ENCODE measurements at regions not wholly inside any gene's neighbourhood (a gene's known extent, or its start where the extent isn't known, plus 50 kb on each side); places are given as distances from the start of the nearest gene placed in this dataset.
"Not testable (repeated sequence)": the region's sequence is repeated elsewhere in the genome, so short reads cannot be mapped to it uniquely, and the experiment has no call there.

DNA sequence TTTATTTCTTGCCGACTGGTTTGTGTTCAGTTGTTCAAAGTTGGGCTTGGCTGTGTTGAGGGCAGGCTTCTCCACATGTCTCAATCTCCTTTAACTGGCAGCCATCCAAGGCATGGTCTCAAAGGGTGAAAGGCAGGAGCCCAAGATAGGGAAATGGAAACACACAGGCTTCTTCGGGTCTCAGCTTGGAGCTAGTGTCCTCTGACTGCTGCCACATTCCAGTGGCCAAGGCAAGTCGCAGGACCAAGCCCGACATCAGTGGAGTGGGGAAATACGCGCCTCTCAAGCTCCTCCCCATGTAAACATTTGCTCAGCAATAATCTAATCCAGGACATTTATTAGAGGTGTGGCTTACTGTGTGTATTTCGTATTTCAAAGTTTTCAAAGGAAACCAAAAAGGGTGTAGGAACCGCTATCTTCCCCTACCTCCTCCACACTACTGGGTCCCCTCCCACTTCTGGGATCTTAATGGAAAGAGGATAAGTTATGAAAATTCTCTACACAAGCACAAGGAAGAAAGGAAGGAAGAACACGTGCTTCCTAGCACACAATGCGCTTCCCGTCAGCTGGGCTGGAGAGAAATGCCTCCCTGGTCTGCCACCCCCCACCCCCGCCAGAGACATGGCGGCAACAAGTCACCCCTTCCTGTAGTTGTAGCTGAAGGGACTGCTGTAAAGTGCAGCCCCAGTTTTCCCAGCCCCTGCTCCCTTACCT is 181.7 kb downstream of the FAM43A start:
- no peak for DNase-seq

DNA sequence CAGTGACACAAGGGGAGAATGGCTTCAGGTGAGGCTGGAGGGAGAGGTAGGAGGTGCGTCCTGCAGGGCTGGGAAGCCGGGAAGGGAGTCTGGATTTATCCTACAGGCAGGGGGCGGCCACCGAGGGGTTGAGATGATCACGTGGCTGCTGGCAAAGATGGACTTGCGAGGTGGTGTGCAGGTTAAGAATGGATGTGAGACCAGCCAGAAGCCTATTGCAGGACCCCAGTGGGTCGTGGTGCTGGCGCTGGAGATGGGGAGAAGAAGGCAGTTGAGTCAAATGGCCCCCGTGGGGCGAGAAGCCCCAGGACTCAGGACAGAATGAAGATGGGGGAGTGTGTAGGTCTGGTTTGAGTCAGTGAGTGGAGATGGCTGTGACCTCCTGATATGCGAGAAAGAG is 183.1 kb downstream of the FAM43A start:
- no peak for DNase-seq

- peak; percentile 70 for DNase-seq
Measured at GRCh38 chr3:194869482-194870169, 183.9 kb downstream of the FAM43A start.

- DNase-seq = peak; percentile 17
Measured at GRCh38 chr3:194870394-194871110, 184.9 kb downstream of the FAM43A start.

DNA sequence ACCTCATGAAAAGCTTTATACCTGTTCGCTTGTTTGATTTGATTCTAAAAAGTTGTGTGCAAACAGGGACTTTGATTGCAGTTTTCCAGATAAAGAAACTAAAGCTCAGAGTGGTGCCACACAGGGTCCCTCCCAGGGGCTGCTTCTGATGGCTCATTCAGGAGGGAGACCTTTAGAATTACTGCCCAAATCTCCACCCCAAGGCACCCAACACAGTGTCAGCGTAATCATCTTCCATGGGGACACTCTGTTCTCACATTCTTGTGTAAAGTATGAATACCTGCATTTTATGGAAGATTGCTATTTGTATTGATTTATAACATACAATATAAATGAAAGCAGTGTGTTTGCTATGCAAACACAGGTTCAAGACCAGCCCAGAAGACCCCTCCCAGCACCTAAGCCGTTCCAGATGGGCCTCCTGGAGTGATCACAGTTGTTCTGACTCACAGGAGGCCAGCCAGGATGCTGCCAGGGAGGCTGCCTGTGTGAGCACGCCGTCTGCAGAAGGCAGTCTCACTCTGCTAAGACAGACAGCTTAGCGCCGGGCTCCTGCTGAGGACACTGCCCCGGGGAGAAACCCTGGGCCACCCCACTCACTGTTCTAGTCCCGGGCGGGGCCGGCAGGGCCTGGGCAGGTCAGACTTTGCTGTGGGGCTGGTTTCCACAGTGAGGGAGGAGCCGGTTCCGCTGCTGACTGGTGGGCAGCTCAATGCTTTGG is 185.6 kb downstream of the FAM43A start:
- peak; percentile 87 for DNase-seq

DNA sequence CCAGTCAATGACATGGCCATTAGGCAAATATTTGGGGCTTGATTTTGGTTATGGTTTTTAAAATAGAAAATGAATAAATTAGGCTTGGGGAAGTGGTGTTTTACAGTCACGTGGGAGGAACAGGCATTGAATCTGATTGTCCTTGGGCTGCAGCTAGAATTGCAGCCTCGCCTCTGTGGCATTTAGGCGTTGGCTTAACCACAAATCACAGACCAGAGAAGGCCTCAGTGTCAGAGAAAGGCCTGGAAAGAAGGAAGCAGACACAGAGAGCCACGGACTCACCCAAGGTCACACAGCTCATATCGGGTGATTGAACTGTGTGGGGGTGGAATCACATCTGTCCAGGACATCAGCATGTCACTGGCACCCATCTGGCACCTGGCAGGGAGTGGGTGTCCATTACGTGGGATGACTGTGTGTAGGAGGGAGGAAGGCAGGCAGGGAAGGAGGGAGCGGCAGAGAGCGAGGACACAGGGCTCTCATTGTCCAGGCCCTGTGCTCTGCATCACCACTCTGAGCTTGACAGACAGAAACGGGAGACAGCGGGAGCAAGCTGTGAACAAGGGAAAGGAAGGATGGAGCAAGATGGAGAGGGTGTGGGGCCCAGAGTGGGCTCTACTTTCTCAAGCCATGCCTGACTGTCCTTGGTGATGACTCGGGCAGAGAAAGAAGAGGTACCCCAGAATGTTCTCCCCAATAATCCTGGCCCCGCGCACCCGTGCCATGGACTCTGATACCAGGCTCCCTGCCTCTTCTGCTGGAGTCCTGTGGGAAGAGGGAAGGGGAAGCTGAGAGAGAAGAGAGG is 186.4 kb downstream of the FAM43A start:
- peak; percentile 61 for DNase-seq

- peak; percentile 69 for DNase-seq
Measured at GRCh38 chr3:194872669-194872977, 186.9 kb downstream of the FAM43A start.

DNA sequence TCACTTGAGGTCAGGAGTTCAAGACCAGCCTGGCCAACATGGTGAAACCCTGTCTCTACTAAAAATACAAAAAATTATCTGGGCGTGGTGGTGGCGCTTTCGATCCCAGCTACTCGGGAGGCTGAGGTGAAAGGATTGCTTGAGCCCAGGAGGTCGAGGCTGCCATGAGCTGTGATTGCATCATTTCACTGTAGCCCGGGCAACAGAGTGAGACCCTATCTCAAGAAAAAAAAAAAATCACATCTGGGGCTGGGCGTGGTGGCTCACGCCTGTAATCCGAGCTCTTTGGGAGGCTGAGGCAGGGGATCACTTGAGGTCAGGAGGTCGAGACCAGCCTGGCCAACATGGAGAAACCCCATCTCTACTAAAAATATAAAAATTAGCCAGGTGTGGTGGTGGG is 187.8 kb downstream of the FAM43A start:
- not testable (repeated sequence) for DNase-seq

- DNase-seq = no peak
Measured at GRCh38 chr3:194874206-194874605, 188.5 kb downstream of the FAM43A start.

GRCh38 chr3:194874783-194875182 is 189.1 kb downstream of the FAM43A start:
- DNase-seq = no peak

DNA sequence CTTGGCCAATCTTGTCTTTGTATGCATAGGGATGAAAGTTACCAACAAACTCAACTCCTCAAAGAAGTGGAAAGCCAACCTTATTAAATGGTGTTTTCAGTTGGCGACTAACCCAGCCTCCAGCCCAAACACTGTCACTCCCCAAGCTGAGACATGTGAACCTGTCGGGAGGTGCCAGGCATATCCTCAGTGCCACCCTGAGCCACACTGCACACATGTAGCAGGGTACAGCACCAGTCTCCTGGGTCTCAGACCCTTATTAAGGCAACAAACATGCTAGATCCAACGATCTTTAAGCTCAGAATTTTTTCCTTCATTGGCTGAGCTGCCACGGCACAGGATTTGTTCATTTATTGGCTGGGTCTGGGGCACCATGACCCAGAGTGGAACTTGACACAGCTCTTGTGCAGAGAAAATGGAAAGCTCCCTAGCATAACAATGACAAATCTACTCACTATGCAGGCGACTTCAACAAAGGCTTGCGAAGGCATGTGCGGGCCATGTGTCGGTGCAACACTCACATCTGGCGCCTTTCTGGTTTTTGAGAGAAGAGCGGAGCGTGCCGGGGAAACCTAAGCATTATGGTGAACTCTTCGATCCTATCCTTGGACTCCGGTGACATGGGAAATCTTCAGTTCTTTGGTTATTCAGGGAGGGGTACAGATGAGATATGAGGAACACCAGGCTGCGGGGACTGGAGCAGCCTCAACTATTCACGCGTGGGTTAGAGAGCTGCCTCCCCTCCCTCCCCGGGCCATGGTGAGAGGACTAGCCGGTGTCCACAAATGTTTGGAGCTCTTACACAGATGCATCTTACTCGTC is 190.1 kb downstream of the FAM43A start:
- DNase-seq = no peak

GRCh38 chr3:194876403-194877095 is 190.9 kb downstream of the FAM43A start:
- no peak for DNase-seq

DNA sequence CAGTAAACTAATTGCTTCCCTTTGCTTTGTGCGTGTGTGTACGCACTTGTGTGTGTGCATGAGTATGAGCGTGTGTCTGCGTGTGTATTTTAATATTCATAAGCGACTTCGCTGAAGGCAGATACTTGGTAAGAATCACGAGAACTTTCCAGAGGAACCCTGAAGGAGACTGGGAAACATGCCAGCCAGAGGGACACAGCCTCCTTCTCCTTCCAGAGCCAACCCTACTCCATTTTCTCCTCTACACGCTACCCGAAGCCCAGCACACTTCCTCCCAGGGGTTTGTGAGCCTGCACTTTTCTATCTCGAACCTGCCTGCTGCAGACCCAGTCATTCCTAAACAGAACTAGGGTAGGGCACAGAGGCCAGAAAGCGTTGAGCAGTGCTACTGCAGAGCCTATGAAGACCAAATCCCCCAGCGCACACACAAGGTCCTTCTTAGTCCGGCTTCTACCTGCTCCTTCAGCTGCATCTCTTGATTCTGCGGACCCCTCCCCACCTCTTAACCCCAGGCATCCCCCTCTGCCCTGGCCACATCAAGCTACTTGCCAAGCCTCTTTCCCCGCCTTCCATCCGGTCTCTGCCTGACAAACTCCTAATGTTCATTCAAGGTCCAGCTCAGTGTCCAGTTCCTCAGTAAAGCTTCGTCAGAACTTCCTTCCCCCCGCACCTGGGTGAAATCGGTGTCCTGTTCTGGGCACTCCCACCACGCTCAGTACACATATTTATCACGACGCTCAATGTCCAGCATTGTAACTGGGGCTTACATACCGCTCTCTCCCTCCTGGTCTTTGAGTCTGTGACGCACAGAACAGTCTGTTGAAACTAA is 191.8 kb downstream of the FAM43A start:
- DNase-seq = no peak

- no peak for DNase-seq
Measured at GRCh38 chr3:194879126-194879877, 193.6 kb downstream of the FAM43A start.

DNA sequence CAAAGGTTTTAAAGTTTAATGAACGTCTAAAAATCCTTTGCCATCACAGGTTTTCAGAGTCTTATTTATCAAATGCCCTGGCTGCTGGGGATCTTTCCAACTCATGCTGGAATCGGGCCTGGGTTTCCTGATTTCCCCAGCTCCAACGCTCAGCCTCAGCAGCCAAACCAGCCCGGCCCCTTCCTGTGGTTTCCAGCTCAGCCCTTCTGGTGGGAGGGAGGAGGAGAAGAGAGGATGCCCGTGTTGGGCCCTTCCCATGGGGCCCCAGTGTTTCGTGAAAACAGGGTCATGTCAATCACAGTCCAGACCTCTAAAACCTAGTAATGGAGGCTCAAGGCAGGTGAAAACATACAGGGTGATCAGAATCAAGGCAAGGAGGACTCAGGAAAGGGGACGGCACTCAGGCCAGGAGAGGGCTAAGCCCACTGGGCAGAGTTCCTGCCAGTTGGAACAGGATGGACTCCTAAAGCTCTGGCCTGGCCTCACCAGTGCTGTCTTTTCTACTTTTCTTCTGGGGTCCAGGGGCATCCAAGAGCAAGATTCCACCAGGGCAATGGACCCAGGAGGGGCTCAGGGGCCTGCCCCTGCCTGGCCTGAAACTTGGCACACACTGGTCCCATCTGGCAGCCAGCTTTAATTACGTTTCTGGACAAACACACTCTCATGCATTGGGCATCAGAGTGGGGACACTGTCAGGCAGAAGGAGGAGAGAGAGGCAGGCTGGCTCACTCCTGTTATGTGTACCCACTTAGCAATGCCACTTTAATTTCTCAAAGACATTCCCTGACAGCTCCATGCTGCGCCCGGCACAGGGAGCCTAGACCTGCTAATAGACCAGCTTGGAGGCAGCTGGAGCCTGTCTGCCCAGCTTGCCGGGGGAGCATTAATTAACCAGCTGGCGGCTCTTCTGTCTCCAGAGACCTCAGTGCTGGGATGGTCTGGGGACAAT is 194.6 kb downstream of the FAM43A start:
- DNase-seq = no peak

DNA sequence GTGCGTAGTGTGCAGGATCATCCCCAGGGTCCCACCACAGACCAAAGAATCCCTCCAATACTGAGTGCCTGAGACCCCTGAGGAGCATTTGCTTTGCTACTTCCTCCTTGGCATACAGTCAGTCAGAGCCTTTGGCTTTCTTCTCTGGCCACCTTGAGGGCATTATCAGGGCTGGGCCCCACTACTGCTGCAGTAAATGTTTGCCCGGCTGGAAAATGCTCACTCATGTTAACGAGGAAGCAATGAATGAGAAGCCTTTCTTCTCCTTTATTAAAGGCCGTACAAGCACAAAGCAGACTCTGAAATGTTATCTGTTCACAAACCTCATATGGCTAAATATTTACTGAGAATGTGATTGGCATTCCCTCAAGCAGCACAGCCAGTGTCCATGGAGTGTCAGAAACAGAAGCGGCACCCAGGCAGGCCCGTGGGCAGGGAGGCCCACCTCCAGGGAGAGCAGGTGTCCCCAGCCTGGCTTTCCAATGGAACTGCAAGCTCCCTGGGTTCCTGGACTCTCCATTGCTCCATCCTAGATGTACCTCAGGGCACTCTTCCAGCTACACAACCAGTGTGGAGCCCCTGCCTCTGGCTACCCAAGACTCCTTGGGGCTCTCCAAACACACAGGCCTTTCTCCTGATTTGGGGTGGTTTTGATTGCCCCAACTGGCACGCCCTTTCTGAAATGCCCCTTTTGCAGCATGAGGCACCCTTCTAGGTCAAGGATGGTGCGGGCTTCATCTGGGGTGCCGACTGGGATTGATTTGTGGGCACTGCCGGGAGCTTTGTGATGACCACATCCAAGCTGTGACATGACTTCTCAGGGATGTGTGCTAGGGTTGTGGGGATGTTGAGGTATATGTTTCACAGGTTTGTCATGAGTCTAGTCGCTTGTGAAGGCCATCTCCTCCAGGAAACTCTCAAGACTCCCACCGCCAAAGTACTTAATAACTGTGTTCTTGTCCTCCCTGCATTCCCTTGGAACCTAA is 195.6 kb downstream of the FAM43A start:
- DNase-seq = no peak

All from EL (cell line).